ENCODE measurements at regions not wholly inside any gene's neighbourhood (a gene's known extent, or its start where the extent isn't known, plus 50 kb on each side); places are given as distances from the start of the nearest gene placed in this dataset.

GRCh38 chr6:104251651-104252050, 608.1 kb downstream of the HACE1 start:
- no peak for DNase-seq
- no peaks in the 10 kb centered on the region for H3K4me1 ChIP-seq (ENCODE audit: control insufficient read depth, insufficient read depth, low read length)
- no peaks in the 10 kb centered on the region for H3K27me3 ChIP-seq (ENCODE audit: control insufficient read depth, insufficient read depth, low read length)
- no CpG with 5 or more reads among the region's 2 CpGs for WGBS (ENCODE audit: insufficient coverage, low lambda C conversion rate)
- no peak overlapping the region for H3K4me3 ChIP-seq (ENCODE audit: low read length)
- H3K36me3 ChIP-seq (ENCODE audit: control insufficient read depth, insufficient read depth, low read length) = no peaks in the 10 kb centered on the region
- no peaks in the 10 kb centered on the region for H3K9me3 ChIP-seq (ENCODE audit: control insufficient read depth, low read depth, low read length)
- no peak overlapping the region for H3K27ac ChIP-seq (ENCODE audit: low read length)

- no CpG with 5 or more reads among the region's 2 CpGs for WGBS (ENCODE audit: insufficient coverage, low lambda C conversion rate)
Measured at GRCh38 chr6:104240865-104241264, 618.9 kb downstream of the HACE1 start.

GRCh38 chr6:104239971-104240370, 619.7 kb downstream of the HACE1 start:
- H3K4me1 ChIP-seq (ENCODE audit: control insufficient read depth, insufficient read depth, low read length) = no peaks in the 10 kb centered on the region
- H3K9me3 ChIP-seq (ENCODE audit: control insufficient read depth, low read depth, low read length) = no peaks in the 10 kb centered on the region
- no peak overlapping the region for H3K4me3 ChIP-seq (ENCODE audit: low read length)
- 67% methylated on average over 1 of the region's 5 CpGs for WGBS (ENCODE audit: insufficient coverage, low lambda C conversion rate)
- DNase-seq = no peak
- no peak overlapping the region for H3K27ac ChIP-seq (ENCODE audit: low read length)
- no peaks in the 10 kb centered on the region for H3K36me3 ChIP-seq (ENCODE audit: control insufficient read depth, insufficient read depth, low read length)
- no peaks in the 10 kb centered on the region for H3K27me3 ChIP-seq (ENCODE audit: control insufficient read depth, insufficient read depth, low read length)

More at GRCh38 chr6:104240865-104241264, 618.9 kb downstream of the HACE1 start:
- H3K9me3 ChIP-seq (ENCODE audit: control insufficient read depth, low read depth, low read length) = no peaks in the 10 kb centered on the region
- no peak for DNase-seq
- no peak overlapping the region for H3K4me3 ChIP-seq (ENCODE audit: low read length)
- H3K4me1 ChIP-seq (ENCODE audit: control insufficient read depth, insufficient read depth, low read length) = no peaks in the 10 kb centered on the region
- no peaks in the 10 kb centered on the region for H3K36me3 ChIP-seq (ENCODE audit: control insufficient read depth, insufficient read depth, low read length)
- H3K27me3 ChIP-seq (ENCODE audit: control insufficient read depth, insufficient read depth, low read length) = no peaks in the 10 kb centered on the region
- H3K27ac ChIP-seq (ENCODE audit: low read length) = no peak overlapping the region

GRCh38 chr6:104229057-104229456, 630.7 kb downstream of the HACE1 start:
- Histone ChIP-seq H3K27ac (ENCODE audit: low read length) (no peak overlapping the region), H3K4me1 (ENCODE audit: control insufficient read depth, insufficient read depth, low read length) (no peaks in the 10 kb centered on the region), H3K9me3 (ENCODE audit: control insufficient read depth, low read depth, low read length) (no peaks in the 10 kb centered on the region), H3K4me3 (ENCODE audit: low read length) (no peak overlapping the region), H3K27me3 (ENCODE audit: control insufficient read depth, insufficient read depth, low read length) (no peaks in the 10 kb centered on the region), H3K36me3 (ENCODE audit: control insufficient read depth, insufficient read depth, low read length) (no peaks in the 10 kb centered on the region)
- WGBS (ENCODE audit: insufficient coverage, low lambda C conversion rate) = 80% methylated on average over 1 of the region's 3 CpGs
- DNase-seq = no peak

GRCh38 chr6:104227508-104227907, 632.2 kb downstream of the HACE1 start:
- Histone ChIP-seq H3K4me3 (ENCODE audit: low read length) (no peak overlapping the region), H3K27me3 (ENCODE audit: control insufficient read depth, insufficient read depth, low read length) (no peaks in the 10 kb centered on the region), H3K36me3 (ENCODE audit: control insufficient read depth, insufficient read depth, low read length) (no peaks in the 10 kb centered on the region), H3K27ac (ENCODE audit: low read length) (no peak overlapping the region), H3K9me3 (ENCODE audit: control insufficient read depth, low read depth, low read length) (no peaks in the 10 kb centered on the region), H3K4me1 (ENCODE audit: control insufficient read depth, insufficient read depth, low read length) (no peaks in the 10 kb centered on the region)
- WGBS (ENCODE audit: insufficient coverage, low lambda C conversion rate) = no CpG with 5 or more reads among the region's 2 CpGs
- no peak for DNase-seq

- no peak for DNase-seq
- no peak overlapping the region for H3K27ac ChIP-seq (ENCODE audit: low read length)
- no peaks in the 10 kb centered on the region for H3K27me3 ChIP-seq (ENCODE audit: control insufficient read depth, insufficient read depth, low read length)
- no CpG with 5 or more reads among the region's 4 CpGs for WGBS (ENCODE audit: insufficient coverage, low lambda C conversion rate)
- no peaks in the 10 kb centered on the region for H3K4me1 ChIP-seq (ENCODE audit: control insufficient read depth, insufficient read depth, low read length)
- H3K9me3 ChIP-seq (ENCODE audit: control insufficient read depth, low read depth, low read length) = no peaks in the 10 kb centered on the region
- H3K36me3 ChIP-seq (ENCODE audit: control insufficient read depth, insufficient read depth, low read length) = no peaks in the 10 kb centered on the region
- H3K4me3 ChIP-seq (ENCODE audit: low read length) = no peak overlapping the region
Measured at GRCh38 chr6:104226790-104227446, 632.8 kb downstream of the HACE1 start.

GRCh38 chr6:104218116-104218515, 641.6 kb downstream of the HACE1 start:
- no peaks in the 10 kb centered on the region for H3K9me3 ChIP-seq (ENCODE audit: control insufficient read depth, low read depth, low read length)
- no peaks in the 10 kb centered on the region for H3K4me1 ChIP-seq (ENCODE audit: control insufficient read depth, insufficient read depth, low read length)
- DNase-seq = no peak
- 70% methylated on average over 2 of the region's 3 CpGs for WGBS (ENCODE audit: insufficient coverage, low lambda C conversion rate)
- no peak overlapping the region for H3K4me3 ChIP-seq (ENCODE audit: low read length)
- no peaks in the 10 kb centered on the region for H3K36me3 ChIP-seq (ENCODE audit: control insufficient read depth, insufficient read depth, low read length)
- no peaks in the 10 kb centered on the region for H3K27me3 ChIP-seq (ENCODE audit: control insufficient read depth, insufficient read depth, low read length)
- H3K27ac ChIP-seq (ENCODE audit: low read length) = no peak overlapping the region

- H3K27me3 ChIP-seq (ENCODE audit: control insufficient read depth, insufficient read depth, low read length) = no peaks in the 10 kb centered on the region
- no peaks in the 10 kb centered on the region for H3K36me3 ChIP-seq (ENCODE audit: control insufficient read depth, insufficient read depth, low read length)
- DNase-seq = no peak
- H3K4me3 ChIP-seq (ENCODE audit: low read length) = no peak overlapping the region
- no peak overlapping the region for H3K27ac ChIP-seq (ENCODE audit: low read length)
- H3K4me1 ChIP-seq (ENCODE audit: control insufficient read depth, insufficient read depth, low read length) = no peaks in the 10 kb centered on the region
- H3K9me3 ChIP-seq (ENCODE audit: control insufficient read depth, low read depth, low read length) = no peaks in the 10 kb centered on the region
- 100% methylated on average over 1 of the region's 3 CpGs for WGBS (ENCODE audit: insufficient coverage, low lambda C conversion rate)
Measured at GRCh38 chr6:104214901-104215300, 644.8 kb downstream of the HACE1 start.

GRCh38 chr6:104212977-104213668, 646.6 kb downstream of the HACE1 start:
- 67% methylated on average over 1 of the region's 1 CpG for WGBS (ENCODE audit: insufficient coverage, low lambda C conversion rate)
- H3K4me3 ChIP-seq (ENCODE audit: low read length) = no peak overlapping the region
- no peak overlapping the region for H3K27ac ChIP-seq (ENCODE audit: low read length)
- no peak for DNase-seq
- H3K4me1 ChIP-seq (ENCODE audit: control insufficient read depth, insufficient read depth, low read length) = no peaks in the 10 kb centered on the region
- H3K9me3 ChIP-seq (ENCODE audit: control insufficient read depth, low read depth, low read length) = no peaks in the 10 kb centered on the region
- H3K27me3 ChIP-seq (ENCODE audit: control insufficient read depth, insufficient read depth, low read length) = no peaks in the 10 kb centered on the region
- H3K36me3 ChIP-seq (ENCODE audit: control insufficient read depth, insufficient read depth, low read length) = no peaks in the 10 kb centered on the region

- H3K27me3 ChIP-seq (ENCODE audit: control insufficient read depth, insufficient read depth, low read length) = no peaks in the 10 kb centered on the region
- H3K4me1 ChIP-seq (ENCODE audit: control insufficient read depth, insufficient read depth, low read length) = no peaks in the 10 kb centered on the region
- no peak overlapping the region for H3K4me3 ChIP-seq (ENCODE audit: low read length)
- no peaks in the 10 kb centered on the region for H3K36me3 ChIP-seq (ENCODE audit: control insufficient read depth, insufficient read depth, low read length)
- no peak overlapping the region for H3K27ac ChIP-seq (ENCODE audit: low read length)
- H3K9me3 ChIP-seq (ENCODE audit: control insufficient read depth, low read depth, low read length) = no peaks in the 10 kb centered on the region
- DNase-seq = no peak
Measured at GRCh38 chr6:104207635-104208034, 652.1 kb downstream of the HACE1 start.

GRCh38 chr6:104201557-104201956, 658.2 kb downstream of the HACE1 start:
- Histone ChIP-seq H3K4me1 (ENCODE audit: control insufficient read depth, insufficient read depth, low read length) (no peaks in the 10 kb centered on the region), H3K27ac (ENCODE audit: low read length) (no peak overlapping the region), H3K9me3 (ENCODE audit: control insufficient read depth, low read depth, low read length) (no peaks in the 10 kb centered on the region), H3K36me3 (ENCODE audit: control insufficient read depth, insufficient read depth, low read length) (no peaks in the 10 kb centered on the region), H3K27me3 (ENCODE audit: control insufficient read depth, insufficient read depth, low read length) (no peaks in the 10 kb centered on the region), H3K4me3 (ENCODE audit: low read length) (no peak overlapping the region)
- WGBS (ENCODE audit: insufficient coverage, low lambda C conversion rate) = no CpG with 5 or more reads among the region's 2 CpGs
- DNase-seq = no peak

Data from large intestine (tissue), 3 donors.